ENCODE measurements at regions not wholly inside any gene's neighbourhood (a gene's known extent, or its start where the extent isn't known, plus 50 kb on each side); places are given as distances from the start of the nearest gene placed in this dataset.

DNA sequence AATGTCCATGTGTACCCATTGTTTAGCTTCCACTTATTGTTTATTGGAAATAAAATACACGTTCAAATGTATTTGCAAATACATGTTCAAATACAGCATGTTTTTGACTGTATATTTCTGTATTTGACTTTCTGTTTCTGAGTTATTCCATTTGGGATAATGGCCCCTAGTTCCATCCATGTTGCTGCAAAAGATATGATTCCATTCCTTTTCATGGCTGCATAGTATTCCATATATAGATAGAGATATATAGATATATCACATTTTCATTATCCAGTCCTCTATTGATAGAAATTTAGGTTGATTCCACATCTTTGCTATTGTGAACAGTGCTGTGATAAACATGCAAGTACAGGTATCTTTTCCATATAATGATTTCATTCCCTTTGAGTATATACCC is 241.4 kb upstream of the SOX2 start:
- DNase-seq (no peak), ATAC-seq (no peak)
- no peaks in the 10 kb centered on the region for H3F3A ChIP-seq (ENCODE audit: low read length, unreplicated experiment)
- no peak overlapping the region for H3K9ac ChIP-seq (ENCODE audit: low read length)
- no peaks in the 10 kb centered on the region for H3K79me2 ChIP-seq (ENCODE audit: low read length)
- H3K4me3 ChIP-seq (ENCODE audit: low read length), result no peak overlapping the region
- no peak overlapping the region for H3K4me2 ChIP-seq (ENCODE audit: low read length)
- no peak for TF ChIP-seq EZH2 (IDR thresholded peaks at IDR 0.05; ENCODE audit: low read length, unreplicated experiment)
- TF ChIP-seq, protein P1, sequence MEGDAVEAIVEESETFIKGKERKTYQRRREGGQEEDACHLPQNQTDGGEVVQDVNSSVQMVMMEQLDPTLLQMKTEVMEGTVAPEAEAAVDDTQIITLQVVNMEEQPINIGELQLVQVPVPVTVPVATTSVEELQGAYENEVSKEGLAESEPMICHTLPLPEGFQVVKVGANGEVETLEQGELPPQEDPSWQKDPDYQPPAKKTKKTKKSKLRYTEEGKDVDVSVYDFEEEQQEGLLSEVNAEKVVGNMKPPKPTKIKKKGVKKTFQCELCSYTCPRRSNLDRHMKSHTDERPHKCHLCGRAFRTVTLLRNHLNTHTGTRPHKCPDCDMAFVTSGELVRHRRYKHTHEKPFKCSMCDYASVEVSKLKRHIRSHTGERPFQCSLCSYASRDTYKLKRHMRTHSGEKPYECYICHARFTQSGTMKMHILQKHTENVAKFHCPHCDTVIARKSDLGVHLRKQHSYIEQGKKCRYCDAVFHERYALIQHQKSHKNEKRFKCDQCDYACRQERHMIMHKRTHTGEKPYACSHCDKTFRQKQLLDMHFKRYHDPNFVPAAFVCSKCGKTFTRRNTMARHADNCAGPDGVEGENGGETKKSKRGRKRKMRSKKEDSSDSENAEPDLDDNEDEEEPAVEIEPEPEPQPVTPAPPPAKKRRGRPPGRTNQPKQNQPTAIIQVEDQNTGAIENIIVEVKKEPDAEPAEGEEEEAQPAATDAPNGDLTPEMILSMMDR (conservative IDR thresholded peaks at IDR 0.05; ENCODE audit: low read depth, low read length), result no peak
- TF ChIP-seq EZH2phosphoT487 (IDR thresholded peaks at IDR 0.05; ENCODE audit: borderline replicate concordance, low read length), result no peak
- no peak overlapping the region for H2AFZ ChIP-seq (ENCODE audit: low read length)
- H3K36me3 ChIP-seq (ENCODE audit: low read depth, low read length), result no peaks in the 10 kb centered on the region
- intact Hi-C loops (cut with micrococcal nuclease), result no loop called here
- H3K27ac ChIP-seq (ENCODE audit: low read length), result no peak overlapping the region
- H3K4me1 ChIP-seq (ENCODE audit: insufficient read depth, low read length), result no peaks in the 10 kb centered on the region
- CTCF ChIA-PET, result no interaction called here
- H3K27me3 ChIP-seq (ENCODE audit: low read length), result peaks cover 6% of the 10 kb centered on the region
- H4K20me1 ChIP-seq (ENCODE audit: low read length), result no peaks in the 10 kb centered on the region
- POLR2A ChIA-PET (ENCODE audit: unreplicated experiment), result no interaction called here
- BruUV-seq (replicated peaks), result no TSS peak
- H3K9me2 ChIP-seq (replicated peaks; ENCODE audit: low read length), result no peaks in the 10 kb centered on the region
- H3K9me3 ChIP-seq (ENCODE audit: low read length), result no peaks in the 10 kb centered on the region

DNA sequence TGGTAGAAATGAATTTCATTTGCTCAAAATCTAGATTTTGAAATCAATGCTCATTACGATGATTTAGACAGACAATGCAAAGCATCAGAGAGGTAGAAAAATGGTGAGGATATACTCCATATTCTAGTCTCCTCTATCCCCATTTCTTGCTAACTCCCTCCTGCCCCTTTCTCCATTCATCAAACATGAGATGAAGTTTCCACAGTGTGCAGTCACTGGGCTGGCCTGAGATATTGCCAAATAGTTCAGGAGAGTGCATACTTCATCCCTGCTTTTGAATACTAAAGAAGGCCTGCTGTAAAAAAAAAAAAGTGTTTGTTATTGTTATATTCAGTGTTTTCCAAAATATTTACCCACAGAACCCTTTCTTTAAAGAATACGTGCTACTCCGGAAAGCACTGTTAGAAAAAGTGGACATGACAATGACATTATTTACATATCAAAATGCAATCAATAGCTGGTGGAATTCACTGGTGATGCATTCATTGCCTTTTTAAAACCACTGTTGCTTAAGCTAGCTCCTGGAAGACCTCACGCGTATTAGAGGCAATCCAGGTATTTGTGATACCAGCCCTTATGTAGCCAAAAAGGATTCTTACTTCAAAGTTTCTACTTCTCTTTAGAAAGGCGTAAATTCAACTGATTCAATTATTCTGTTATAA is 247.6 kb upstream of the SOX2 start:
- Histone ChIP-seq H4K20me1 (ENCODE audit: low read length) (no peaks in the 10 kb centered on the region), H3K4me2 (ENCODE audit: low read length) (no peak overlapping the region), H3K27ac (ENCODE audit: low read length) (no peak overlapping the region), H3K4me3 (ENCODE audit: low read length) (no peak overlapping the region), H3K27me3 (ENCODE audit: low read length) (peaks cover 28% of the 10 kb centered on the region), H3K36me3 (ENCODE audit: low read depth, low read length) (no peaks in the 10 kb centered on the region), H3K9me3 (ENCODE audit: low read length) (no peaks in the 10 kb centered on the region), H3K9ac (ENCODE audit: low read length) (no peak overlapping the region), H3F3A (ENCODE audit: low read length, unreplicated experiment) (no peaks in the 10 kb centered on the region), H3K4me1 (ENCODE audit: insufficient read depth, low read length) (no peaks in the 10 kb centered on the region), H2AFZ (ENCODE audit: low read length) (no peak overlapping the region), H3K9me2 (replicated peaks; ENCODE audit: low read length) (no peaks in the 10 kb centered on the region), H3K79me2 (ENCODE audit: low read length) (no peaks in the 10 kb centered on the region)
- no peak for ATAC-seq
- ChIA-PET CTCF (no interaction called here), POLR2A (ENCODE audit: unreplicated experiment) (no interaction called here)
- intact Hi-C loops (cut with micrococcal nuclease), result no loop called here
- BruUV-seq (replicated peaks), result no TSS peak
- TF ChIP-seq, protein P1 (conservative IDR thresholded peaks at IDR 0.05; ENCODE audit: low read depth, low read length), result no peak
- TF ChIP-seq EZH2phosphoT487 (IDR thresholded peaks at IDR 0.05; ENCODE audit: borderline replicate concordance, low read length), result no peak
- no peak for TF ChIP-seq EZH2 (IDR thresholded peaks at IDR 0.05; ENCODE audit: low read length, unreplicated experiment)
- DNase-seq, result no peak

DNA sequence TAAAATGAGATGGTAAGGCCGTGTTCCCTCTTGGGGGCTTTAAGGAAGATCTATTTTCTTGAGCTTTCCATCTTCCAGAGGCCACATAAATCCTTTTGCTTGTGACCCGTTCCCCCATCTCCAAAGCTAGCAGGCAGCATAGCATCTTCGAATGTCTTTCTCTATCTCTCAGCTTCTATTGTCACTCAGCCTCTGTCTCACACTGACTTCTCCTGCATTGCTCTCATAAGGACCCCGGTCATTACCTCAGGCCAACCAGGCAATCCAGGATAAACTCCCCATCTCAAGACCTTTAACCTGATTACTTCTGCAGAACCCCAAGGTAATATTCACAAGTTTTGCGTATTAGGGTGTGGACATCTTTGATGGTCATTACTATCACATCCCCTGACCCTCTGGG is 250.3 kb upstream of the SOX2 start:
- TF ChIP-seq, protein P1 (conservative IDR thresholded peaks at IDR 0.05; ENCODE audit: low read depth, low read length), result no peak
- TF ChIP-seq EZH2phosphoT487 (IDR thresholded peaks at IDR 0.05; ENCODE audit: borderline replicate concordance, low read length) (no peak), EZH2 (IDR thresholded peaks at IDR 0.05; ENCODE audit: low read length, unreplicated experiment) (no peak)
- ChIA-PET CTCF (no interaction called here), POLR2A (ENCODE audit: unreplicated experiment) (no interaction called here)
- intact Hi-C loops (cut with micrococcal nuclease), result no loop called here
- DNase-seq (no peak), ATAC-seq (no peak)
- Histone ChIP-seq H3K4me2 (ENCODE audit: low read length) (no peak overlapping the region), H3K27me3 (ENCODE audit: low read length) (peaks cover 45% of the 10 kb centered on the region), H3K27ac (ENCODE audit: low read length) (no peak overlapping the region), H4K20me1 (ENCODE audit: low read length) (no peaks in the 10 kb centered on the region), H3K36me3 (ENCODE audit: low read depth, low read length) (no peaks in the 10 kb centered on the region), H3K4me3 (ENCODE audit: low read length) (no peak overlapping the region), H2AFZ (ENCODE audit: low read length) (no peak overlapping the region), H3F3A (ENCODE audit: low read length, unreplicated experiment) (no peaks in the 10 kb centered on the region), H3K9me3 (ENCODE audit: low read length) (no peaks in the 10 kb centered on the region), H3K9ac (ENCODE audit: low read length) (no peak overlapping the region), H3K9me2 (replicated peaks; ENCODE audit: low read length) (no peaks in the 10 kb centered on the region), H3K79me2 (ENCODE audit: low read length) (no peaks in the 10 kb centered on the region), H3K4me1 (ENCODE audit: insufficient read depth, low read length) (no peaks in the 10 kb centered on the region)
- no TSS peak for BruUV-seq (replicated peaks)
